Body of pancreas (tissue), 4 donors: ENCODE measurements at regions not wholly inside any gene's neighbourhood (a gene's known extent, or its start where the extent isn't known, plus 50 kb on each side); places are given as distances from the start of the nearest gene placed in this dataset.

Source experiments
- ATAC-seq: fragments of 150-250 bp; one replicate; pipeline ENCODE4 v1.9.1; 2016
- DNase-seq, 4 donors: peaks; one replicate each; pipeline ENCODE4 v3.0.0-alpha.2; 2019
- H3K27ac ChIP-seq, 4 donors: fragments of 200-600 bp; sonication (generic); 1 replicate in 3 of 4; 2 replicates in 1 of 4; pipeline versions ENCODE4 v1.5.1 to v1.6.1; 2016 to 2019; ENCODE audit warnings: mild to moderate bottlenecking in 1 of 4, mixed read lengths in 1 of 4, moderate library complexity in 1 of 4
- H3K27me3 ChIP-seq, 2 donors: fragments of 200-600 bp; sonication (generic); one replicate each; pipeline ENCODE4 v1.6.0; 2016; ENCODE audit warnings: mild to moderate bottlenecking in 1 of 2
- H3K36me3 ChIP-seq, 2 donors: fragments of 200-600 bp; sonication (generic); replicated peaks in 1 of 2; 2 replicates each; pipeline ENCODE4 v1.5.1; 2016; ENCODE audit warnings: low read depth in 2 of 2; ENCODE audit not compliant: insufficient read depth in 1 of 2
- H3K4me1 ChIP-seq: fragments of 200-600 bp; sonication (generic); one replicate; pipeline ENCODE4 v1.6.0; 2016
- H3K4me3 ChIP-seq, 2 donors: fragments of 200-600 bp; sonication (generic); 1 replicate in 1 of 2; 2 replicates in 1 of 2; pipeline ENCODE4 v1.5.1; 2016 to 2019
- H3K9me3 ChIP-seq, 3 donors: fragments of 200-600 bp; sonication (generic); 1 replicate in 2 of 3; 2 replicates in 1 of 3; pipeline ENCODE4 v1.5.1; 2016
- POLR2A ChIP-seq, 3 donors: fragments of 450-650 bp; IDR thresholded peaks; one replicate each; pipeline ENCODE4 v1.6.1; 2016; ENCODE audit warnings: antibody characterized with exemption in 3 of 3, mild to moderate bottlenecking in 2 of 3
- WGBS, 2 donors: methylation state at CpG; one replicate each; pipeline ENCODE4 v1.1.5; 2017; 5-methylcytosine and 5-hydroxymethylcytosine counted together
- intact Hi-C: fragments of 100-400 bp; cut with DNase I; formaldehyde crosslinking; loops from one replicate; pipeline ENCODE4 v1.15.1; 2023
- TF ChIP-seq, protein P1 (sequence below), 7 experiments: fragments of 450-650 bp in 4 of 7; fragments of 200-600 bp in 3 of 7; sonication (generic) in 3 of 7; IDR thresholded peaks; one replicate each; pipeline ENCODE4 v1.5.1; 2016 to 2019; ENCODE audit warnings: antibody characterized with exemption in 7 of 7

DNA sequence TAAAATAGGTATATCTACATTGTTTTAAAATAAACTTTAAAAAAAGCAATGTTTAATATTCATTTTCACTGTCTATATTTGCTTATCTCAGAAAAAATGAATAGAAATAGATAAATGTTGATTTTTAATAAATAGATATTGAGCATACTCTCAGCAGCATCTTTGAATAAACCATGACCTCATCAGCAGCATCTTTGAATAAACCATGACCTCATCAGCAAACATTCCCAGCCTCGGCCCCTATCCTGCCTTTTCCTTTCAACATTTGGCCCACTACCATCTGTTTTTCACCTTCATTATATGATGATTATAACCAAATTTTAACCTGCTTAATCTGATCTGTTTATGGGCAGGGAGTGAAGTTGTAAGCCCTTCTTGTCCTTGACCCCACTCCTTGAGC lies 148.7 kb upstream of the SAMSN1 start:
- WGBS, 2 donors: 80 to 86% methylated on average over 1 of the region's 1 CpG

DNA sequence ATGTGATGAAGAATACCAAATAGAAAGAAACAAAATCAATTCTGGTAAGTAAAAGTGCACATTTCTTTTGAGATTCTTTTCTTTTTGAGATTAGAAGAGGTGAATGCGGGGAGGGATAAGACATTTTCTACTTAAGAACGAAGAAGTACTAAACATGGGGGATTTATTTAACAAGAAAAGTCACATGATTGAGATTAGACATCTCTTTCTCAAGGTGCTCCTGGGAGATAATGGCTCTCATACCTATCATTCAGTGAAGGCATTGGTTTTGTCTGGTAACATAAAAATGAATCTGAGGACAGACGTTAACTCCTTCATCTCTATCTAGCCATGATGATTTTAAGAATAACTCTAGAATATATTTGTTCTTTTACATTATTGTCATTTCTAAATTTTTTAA lies 147.9 kb upstream of the SAMSN1 start:
- intact Hi-C loops: no loop called here
- H3K27ac ChIP-seq: no peak overlapping the region
- 85 to 86% methylated on average over 3 of the region's 3 CpGs for WGBS, 2 donors

More for the DNA sequence above, 148.7 kb upstream of the SAMSN1 start:
- DNase-seq (no peak), ATAC-seq (no peak)
- Histone ChIP-seq H3K9me3 (no peaks in the 10 kb centered on the region), H3K36me3 (no peaks in the 10 kb centered on the region), H3K27me3 (no peaks in the 10 kb centered on the region), H3K4me3 (no peak overlapping the region), H3K4me1 (peaks cover 16% of the 10 kb centered on the region), H3K27ac (no peak overlapping the region)
- intact Hi-C loops: no loop called here
- TF ChIP-seq POLR2A (IDR thresholded peaks at IDR 0.05): no peak
- TF ChIP-seq, protein P1, sequence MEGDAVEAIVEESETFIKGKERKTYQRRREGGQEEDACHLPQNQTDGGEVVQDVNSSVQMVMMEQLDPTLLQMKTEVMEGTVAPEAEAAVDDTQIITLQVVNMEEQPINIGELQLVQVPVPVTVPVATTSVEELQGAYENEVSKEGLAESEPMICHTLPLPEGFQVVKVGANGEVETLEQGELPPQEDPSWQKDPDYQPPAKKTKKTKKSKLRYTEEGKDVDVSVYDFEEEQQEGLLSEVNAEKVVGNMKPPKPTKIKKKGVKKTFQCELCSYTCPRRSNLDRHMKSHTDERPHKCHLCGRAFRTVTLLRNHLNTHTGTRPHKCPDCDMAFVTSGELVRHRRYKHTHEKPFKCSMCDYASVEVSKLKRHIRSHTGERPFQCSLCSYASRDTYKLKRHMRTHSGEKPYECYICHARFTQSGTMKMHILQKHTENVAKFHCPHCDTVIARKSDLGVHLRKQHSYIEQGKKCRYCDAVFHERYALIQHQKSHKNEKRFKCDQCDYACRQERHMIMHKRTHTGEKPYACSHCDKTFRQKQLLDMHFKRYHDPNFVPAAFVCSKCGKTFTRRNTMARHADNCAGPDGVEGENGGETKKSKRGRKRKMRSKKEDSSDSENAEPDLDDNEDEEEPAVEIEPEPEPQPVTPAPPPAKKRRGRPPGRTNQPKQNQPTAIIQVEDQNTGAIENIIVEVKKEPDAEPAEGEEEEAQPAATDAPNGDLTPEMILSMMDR (IDR thresholded peaks at IDR 0.05): no peak

DNA sequence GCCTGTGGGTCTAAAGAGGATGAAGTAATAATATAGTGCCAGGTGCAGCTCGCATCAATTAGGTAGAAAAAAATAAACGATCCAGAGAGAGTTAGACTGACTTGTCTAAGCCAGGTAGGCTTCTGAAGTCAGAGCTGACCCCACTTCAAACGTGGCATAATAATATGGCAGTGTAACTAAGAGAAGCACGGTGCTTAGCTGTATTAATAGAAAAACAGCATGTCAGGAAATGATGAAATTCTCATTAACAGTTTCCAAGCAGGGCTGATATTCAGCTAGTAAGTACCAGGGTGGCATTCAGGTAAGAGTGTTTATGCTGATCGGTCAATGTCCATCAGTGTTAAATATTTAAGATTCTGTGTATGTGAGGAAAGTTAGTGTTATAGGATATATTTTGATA lies 145.8 kb upstream of the SAMSN1 start:
- no peaks in the 10 kb centered on the region for H3K4me1 ChIP-seq
- no peaks in the 10 kb centered on the region for H3K27me3 ChIP-seq
- no peak for DNase-seq
- TF ChIP-seq, protein P1 (IDR thresholded peaks at IDR 0.05): no peak
- no peak for TF ChIP-seq POLR2A (IDR thresholded peaks at IDR 0.05)
- H3K36me3 ChIP-seq: no peaks in the 10 kb centered on the region
- H3K9me3 ChIP-seq: no peaks in the 10 kb centered on the region
- no peak overlapping the region for H3K4me3 ChIP-seq
- no peak overlapping the region for H3K27ac ChIP-seq
- ATAC-seq: no peak
- intact Hi-C loops: no loop called here
- WGBS, 2 donors: 53 to 68% methylated on average over 5 of the region's 5 CpGs

More for the DNA sequence above, 147.9 kb upstream of the SAMSN1 start:
- ATAC-seq: no peak
- Histone ChIP-seq H3K27me3 (no peaks in the 10 kb centered on the region), H3K4me3 (no peak overlapping the region), H3K36me3 (no peaks in the 10 kb centered on the region), H3K4me1 (peaks cover 7% of the 10 kb centered on the region), H3K9me3 (no peaks in the 10 kb centered on the region)
- TF ChIP-seq, protein P1 (IDR thresholded peaks at IDR 0.05): no peak
- TF ChIP-seq POLR2A (IDR thresholded peaks at IDR 0.05): no peak
- no peak for DNase-seq

DNA sequence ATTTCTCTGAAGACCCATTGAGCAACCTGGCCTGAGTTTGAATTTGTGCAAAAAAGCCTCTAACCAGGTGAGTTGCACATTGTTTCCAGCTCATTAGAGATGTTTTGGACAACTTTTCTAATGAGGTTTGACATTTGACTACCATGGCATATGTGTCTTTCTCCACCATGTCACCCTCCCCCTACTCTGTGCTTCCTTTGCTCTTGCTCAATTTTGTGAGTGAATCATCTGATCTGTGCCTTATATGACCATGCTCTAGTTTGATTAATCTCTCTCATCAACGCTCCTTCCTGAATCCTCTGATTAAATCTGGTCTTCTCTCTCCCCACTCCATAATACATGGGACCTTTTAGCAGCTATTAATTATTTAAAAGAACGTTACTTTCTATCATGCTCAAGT lies 144.8 kb upstream of the SAMSN1 start:
- no peaks in the 10 kb centered on the region for H3K36me3 ChIP-seq
- no peaks in the 10 kb centered on the region for H3K4me1 ChIP-seq
- DNase-seq (peak in 1 of 4 donors; percentile 26), ATAC-seq (no peak)
- TF ChIP-seq, protein P1 (IDR thresholded peaks at IDR 0.05): no peak
- no peak for TF ChIP-seq POLR2A (IDR thresholded peaks at IDR 0.05)
- WGBS, 2 donors: 61 to 78% methylated on average over 2 of the region's 2 CpGs
- no peaks in the 10 kb centered on the region for H3K9me3 ChIP-seq
- H3K4me3 ChIP-seq: no peak overlapping the region
- intact Hi-C loops: no loop called here
- no peak overlapping the region for H3K27ac ChIP-seq
- H3K27me3 ChIP-seq: no peaks in the 10 kb centered on the region

DNA sequence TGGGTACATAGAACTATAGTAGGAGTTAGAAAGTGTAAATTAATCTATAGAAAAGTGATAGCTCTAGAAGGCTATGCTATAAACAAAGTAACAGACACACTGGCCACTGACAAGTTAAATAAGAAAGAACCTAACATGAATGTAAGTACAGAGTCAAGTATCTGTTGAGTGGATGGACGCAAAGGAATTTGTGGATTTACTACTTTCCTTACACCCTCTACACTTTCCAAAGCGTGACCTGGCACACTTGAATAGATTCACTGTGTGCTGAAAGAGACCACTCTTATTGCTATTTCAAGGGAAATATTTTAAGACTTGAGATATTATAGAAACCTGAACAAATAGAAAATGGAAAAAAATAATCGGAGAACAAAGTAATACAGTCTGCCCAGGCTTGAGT lies 142.8 kb upstream of the SAMSN1 start:
- DNase-seq (no peak), ATAC-seq (no peak)
- 93 to 95% methylated on average over 3 of the region's 3 CpGs for WGBS, 2 donors
- TF ChIP-seq, protein P1 (IDR thresholded peaks at IDR 0.05): no peak
- TF ChIP-seq POLR2A (IDR thresholded peaks at IDR 0.05): no peak
- no peaks in the 10 kb centered on the region for H3K27me3 ChIP-seq
- intact Hi-C loops: no loop called here
- no peaks in the 10 kb centered on the region for H3K4me1 ChIP-seq
- H3K9me3 ChIP-seq: no peaks in the 10 kb centered on the region
- H3K4me3 ChIP-seq: no peak overlapping the region
- H3K36me3 ChIP-seq: no peaks in the 10 kb centered on the region
- no peak overlapping the region for H3K27ac ChIP-seq
